ENCODE measurements at regions not wholly inside any gene's neighbourhood (a gene's known extent, or its start where the extent isn't known, plus 50 kb on each side); places are given as distances from the start of the nearest gene placed in this dataset.

- ChIA-PET CTCF (no interaction called here), POLR2A (interaction anchor here (0.7 kb wide), 1 partner anchor 15 kb away, joined by 3 read pairs; no protein-coding TSS in a partner anchor)
- no peaks in the 10 kb centered on the region for H3K9me1 ChIP-seq (replicated peaks; ENCODE audit: control insufficient read depth, extremely low read depth, insufficient read depth, low read length)
- no TSS peak for BruUV-seq (replicated peaks)
- H3K4me2 ChIP-seq (ENCODE audit: insufficient read depth, low read length) = no peak overlapping the region
- TF ChIP-seq JUN (IDR thresholded peaks at IDR 0.05; ENCODE audit: borderline replicate concordance, insufficient read depth, insufficient read length, low read depth) = no peak
- no peak for TF ChIP-seq POLR2A (IDR thresholded peaks at IDR 0.05; ENCODE audit: low read depth, low read length)
- no peak for TF ChIP-seq MAX (IDR thresholded peaks at IDR 0.05; ENCODE audit: insufficient read depth, insufficient read length)
- no peak for TF ChIP-seq FOS (IDR thresholded peaks at IDR 0.05; ENCODE audit: borderline replicate concordance, insufficient read depth, low read length)
- no peak for TF ChIP-seq CTCF (IDR thresholded peaks at IDR 0.05; ENCODE audit: extremely low read depth in 1 of 2, insufficient read depth in 1 of 2, low read depth in 1 of 2, low read length in 2 of 2)
- TF ChIP-seq POLR2AphosphoS5 (IDR thresholded peaks at IDR 0.05; ENCODE audit: insufficient read depth, low read depth, low read length) = no peak
- no peak for TF ChIP-seq MYC (IDR thresholded peaks at IDR 0.05; ENCODE audit: low read depth, low read length)
- TF ChIP-seq GATA2 (IDR thresholded peaks at IDR 0.05; ENCODE audit: insufficient read depth, insufficient read length, low read depth, low read length) = no peak
- TF ChIP-seq EZH2 (IDR thresholded peaks at IDR 0.05; ENCODE audit: borderline replicate concordance, low read depth, low read length, severe bottlenecking) = no peak
- H4K20me1 ChIP-seq (replicated peaks; ENCODE audit: control insufficient read depth, extremely low read depth, insufficient read depth, low read length) = no peaks in the 10 kb centered on the region
- no peak overlapping the region for H2AFZ ChIP-seq (ENCODE audit: low read depth, low read length)
- H3K4me1 ChIP-seq (ENCODE audit: control insufficient read depth, extremely low read depth, insufficient read depth, low read length) = no peaks in the 10 kb centered on the region
- H3K79me2 ChIP-seq (ENCODE audit: control insufficient read depth, insufficient read depth, low read length) = no peaks in the 10 kb centered on the region
- H3K36me3 ChIP-seq (ENCODE audit: control insufficient read depth in 2 of 2, extremely low read depth in 1 of 2, insufficient read depth in 2 of 2, low read length in 2 of 2) = no peaks in the 10 kb centered on the region
- H3K27ac ChIP-seq (ENCODE audit: insufficient read depth, low read depth, low read length) = no peak overlapping the region
- dilution Hi-C loops (cut with MboI; ENCODE audit: extremely low pct_ligation_motif_present, low sequenced_read_pairs) = no loop called here
- H3K9me3 ChIP-seq (replicated peaks; ENCODE audit: control insufficient read depth, insufficient read depth, low read length) = no peaks in the 10 kb centered on the region
- no peak for DNase-seq (ENCODE audit: low read depth, low spot score)
- H3K4me3 ChIP-seq (replicated peaks in 1 of 3; ENCODE audit: insufficient read depth in 1 of 3, low read depth in 1 of 3, low read length in 3 of 3) = no peak overlapping the region
- intact Hi-C loops (cut with micrococcal nuclease) = no loop called here
- no peak for FAIRE-seq
- H3K27me3 ChIP-seq (ENCODE audit: control insufficient read depth in 2 of 2, insufficient read depth in 2 of 2, low read length in 2 of 2) = no peaks in the 10 kb centered on the region
- H3K9ac ChIP-seq (replicated peaks; ENCODE audit: extremely low read depth, insufficient read depth, low read length) = no peak overlapping the region
These were observed 60.8 kb downstream of the SOCS3 start for GRCh38 chr17:78299049-78299448.
